Fibroblast of mammary gland (primary cell): ENCODE measurements at regions not wholly inside any gene's neighbourhood (a gene's known extent, or its start where the extent isn't known, plus 50 kb on each side); places are given as distances from the start of the nearest gene placed in this dataset.

Source experiments
- DNase-seq: peaks from one replicate; pipeline ENCODE4 v3.0.0-alpha.2; 2010; ENCODE audit warnings: low read depth
- H3K4me3 ChIP-seq: 2 replicates; pipeline ENCODE4 v1.5.1; 2011; ENCODE audit warnings: low read depth, mild to moderate bottlenecking, low read length, moderate library complexity; ENCODE audit not compliant: control insufficient read depth
- TF ChIP-seq, protein P1 (sequence below): conservative IDR thresholded peaks from 2 replicates; pipeline ENCODE4 v1.5.1; 2011; ENCODE audit warnings: low read depth, low read length, inconsistent platforms; ENCODE audit not compliant: control insufficient read depth, insufficient read depth

DNA sequence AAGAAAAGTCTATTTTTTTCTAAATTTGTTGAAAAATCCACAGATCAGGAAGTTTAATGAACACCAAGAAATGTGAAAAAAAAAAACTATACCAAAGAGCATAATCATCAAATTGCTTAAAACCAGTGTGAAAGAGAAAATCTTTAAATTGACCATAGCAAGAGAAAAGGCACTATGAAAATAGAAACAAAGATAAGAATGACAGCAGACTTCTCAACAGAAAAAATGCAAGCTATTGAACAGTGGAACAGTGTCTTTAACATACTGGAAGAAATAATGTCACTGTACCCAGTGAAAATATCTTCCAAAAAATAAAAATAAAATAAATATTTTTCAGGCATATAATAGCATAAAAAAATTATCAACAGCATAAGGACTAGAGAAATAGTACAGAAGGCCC lies 243.0 kb upstream of the GJB5 start:
- no peak overlapping the region for H3K4me3 ChIP-seq

DNA sequence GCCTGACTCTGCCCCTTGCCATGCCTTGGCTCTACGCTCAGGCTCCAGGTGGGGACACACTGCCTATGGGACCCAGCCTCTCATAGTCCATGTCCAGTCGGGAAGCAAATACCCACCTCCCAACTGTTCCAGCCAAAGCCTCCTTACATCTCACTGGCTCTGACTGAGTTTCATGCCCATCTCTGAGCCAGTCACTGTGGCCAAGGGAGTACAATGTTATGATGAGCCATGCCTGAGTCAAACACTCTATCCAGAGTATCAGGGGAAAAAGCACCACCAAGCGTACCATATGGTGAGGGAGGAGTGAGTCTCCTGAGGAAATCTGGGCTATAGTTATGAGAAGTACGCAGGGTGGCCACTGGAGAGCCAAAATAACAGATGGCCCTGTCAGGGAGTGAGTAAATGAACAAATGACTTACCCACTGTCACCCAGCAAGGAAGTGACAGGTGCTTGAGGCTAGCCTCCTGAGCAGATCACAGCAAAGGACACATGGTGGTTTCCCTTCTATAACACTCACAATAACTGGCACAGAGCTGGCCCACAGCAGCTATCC lies 236.6 kb upstream of the GJB5 start:
- H3K4me3 ChIP-seq, result no peak overlapping the region
- DNase-seq, result no peak
- TF ChIP-seq, protein P1, sequence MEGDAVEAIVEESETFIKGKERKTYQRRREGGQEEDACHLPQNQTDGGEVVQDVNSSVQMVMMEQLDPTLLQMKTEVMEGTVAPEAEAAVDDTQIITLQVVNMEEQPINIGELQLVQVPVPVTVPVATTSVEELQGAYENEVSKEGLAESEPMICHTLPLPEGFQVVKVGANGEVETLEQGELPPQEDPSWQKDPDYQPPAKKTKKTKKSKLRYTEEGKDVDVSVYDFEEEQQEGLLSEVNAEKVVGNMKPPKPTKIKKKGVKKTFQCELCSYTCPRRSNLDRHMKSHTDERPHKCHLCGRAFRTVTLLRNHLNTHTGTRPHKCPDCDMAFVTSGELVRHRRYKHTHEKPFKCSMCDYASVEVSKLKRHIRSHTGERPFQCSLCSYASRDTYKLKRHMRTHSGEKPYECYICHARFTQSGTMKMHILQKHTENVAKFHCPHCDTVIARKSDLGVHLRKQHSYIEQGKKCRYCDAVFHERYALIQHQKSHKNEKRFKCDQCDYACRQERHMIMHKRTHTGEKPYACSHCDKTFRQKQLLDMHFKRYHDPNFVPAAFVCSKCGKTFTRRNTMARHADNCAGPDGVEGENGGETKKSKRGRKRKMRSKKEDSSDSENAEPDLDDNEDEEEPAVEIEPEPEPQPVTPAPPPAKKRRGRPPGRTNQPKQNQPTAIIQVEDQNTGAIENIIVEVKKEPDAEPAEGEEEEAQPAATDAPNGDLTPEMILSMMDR, result no peak

More for the DNA sequence above, 243.0 kb upstream of the GJB5 start:
- TF ChIP-seq, protein P1, result no peak
- DNase-seq, result no peak

DNA sequence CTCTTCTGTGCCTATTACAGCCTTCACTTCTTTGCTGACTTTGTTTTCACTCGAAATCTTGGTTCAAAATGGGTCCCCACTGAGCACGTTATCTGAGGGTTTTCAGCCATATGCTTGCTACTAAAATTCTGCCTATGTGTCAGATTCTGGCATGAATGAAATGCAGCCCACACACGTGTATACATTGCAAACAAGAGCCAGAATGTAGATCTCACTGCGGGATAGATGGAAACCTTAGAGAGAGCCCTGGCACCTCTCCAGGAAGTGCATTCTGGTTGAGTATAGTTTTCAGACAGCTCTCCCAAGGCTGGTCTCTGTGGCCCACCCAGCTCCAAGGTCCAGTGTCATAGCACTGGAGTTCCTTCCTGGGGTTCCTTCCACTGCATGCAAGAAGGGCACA lies 234.7 kb upstream of the GJB5 start:
- TF ChIP-seq, protein P1, result no peak
- no peak overlapping the region for H3K4me3 ChIP-seq
- DNase-seq, result no peak

DNA sequence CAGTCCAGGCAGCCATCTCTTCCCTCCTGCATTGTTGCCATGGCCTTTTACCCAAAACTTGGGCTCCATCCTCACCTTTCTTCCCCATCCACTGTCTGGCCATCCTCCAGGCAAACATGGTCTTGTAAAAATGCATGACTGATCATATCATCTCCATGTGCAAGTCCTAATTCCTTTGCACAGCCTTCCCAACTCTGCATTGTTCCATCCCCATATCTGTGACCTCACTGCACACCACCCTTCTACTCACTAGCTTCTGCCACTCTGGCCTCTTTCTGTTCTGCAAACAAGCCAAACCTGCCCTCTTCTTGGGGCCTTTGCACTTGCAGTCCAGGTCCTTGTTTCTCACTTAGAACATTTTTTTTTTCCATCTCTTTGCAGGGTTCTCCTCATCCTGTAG lies 230.1 kb upstream of the GJB5 start:
- H3K4me3 ChIP-seq, result no peak overlapping the region
- TF ChIP-seq, protein P1, result no peak

DNA sequence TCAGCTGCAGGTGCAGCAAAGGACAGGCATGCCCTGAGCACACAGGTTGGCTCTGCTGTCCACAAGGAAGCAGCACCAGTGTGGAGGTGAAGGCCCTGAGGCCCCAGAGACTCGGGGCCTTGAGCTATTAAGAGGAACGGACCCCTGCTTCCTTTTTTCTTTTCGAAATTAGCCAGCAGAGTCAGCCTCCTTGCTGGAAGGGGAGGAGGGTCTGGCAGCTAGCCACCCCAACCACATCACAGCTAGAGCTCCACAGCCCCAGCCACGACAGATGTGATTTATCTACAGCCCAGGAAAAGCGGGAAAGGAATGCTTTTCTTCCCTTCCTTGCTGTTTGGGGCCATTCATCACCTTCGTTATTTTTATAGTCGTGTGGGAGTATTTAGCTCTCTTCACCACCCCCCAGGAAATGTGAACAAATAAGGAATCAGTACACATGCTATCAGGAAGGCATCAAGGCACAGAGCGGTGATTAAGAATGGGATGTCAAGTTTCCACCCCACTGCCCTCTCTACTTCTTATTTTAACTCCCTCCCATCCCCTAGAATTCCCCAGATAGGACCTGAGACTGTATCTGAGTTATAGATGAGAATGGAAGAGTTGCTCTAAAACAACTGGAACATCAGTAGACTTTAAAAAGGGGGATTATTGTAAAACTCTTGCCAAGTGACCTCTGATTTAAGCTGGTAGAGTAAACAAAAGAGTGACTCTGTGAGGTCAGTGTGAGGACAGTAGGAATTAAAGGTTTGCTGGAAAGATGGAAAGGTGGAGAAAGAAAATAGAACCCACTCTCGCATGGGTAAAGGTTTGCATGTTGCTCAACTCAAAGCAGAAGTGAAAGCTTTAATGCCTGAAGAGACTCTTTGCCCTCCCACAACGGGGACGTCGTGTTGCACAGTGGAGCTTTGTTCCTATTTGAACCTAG lies 224.7 kb upstream of the GJB5 start:
- TF ChIP-seq, protein P1, result no peak
- no peak overlapping the region for H3K4me3 ChIP-seq
- no peak for DNase-seq

More for the DNA sequence above, 230.1 kb upstream of the GJB5 start:
- DNase-seq, result no peak

DNA sequence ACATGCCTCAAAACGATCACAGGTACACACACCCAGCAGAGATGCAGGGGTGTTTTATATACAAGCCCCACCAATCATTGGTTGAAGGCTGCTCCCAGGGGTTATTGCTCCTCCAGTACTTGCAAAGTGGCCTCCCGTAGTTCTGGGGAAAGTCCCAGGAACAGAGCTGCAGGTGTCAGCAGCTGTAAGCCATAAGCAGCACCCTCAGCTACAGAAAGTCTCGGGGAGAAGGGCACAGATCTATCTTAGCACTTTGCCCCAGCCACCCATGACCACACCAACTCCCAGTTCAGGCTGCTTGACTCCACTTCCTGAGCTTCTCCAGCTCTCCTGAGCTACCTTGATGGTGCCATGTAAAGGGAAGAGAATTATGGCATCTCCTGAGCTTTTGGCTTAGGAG lies 222.7 kb upstream of the GJB5 start:
- TF ChIP-seq, protein P1, result no peak
- no peak overlapping the region for H3K4me3 ChIP-seq
- DNase-seq, result no peak
